ENCODE measurements at regions not wholly inside any gene's neighbourhood (a gene's known extent, or its start where the extent isn't known, plus 50 kb on each side); places are given as distances from the start of the nearest gene placed in this dataset.

GRCh38 chr15:96593735-96594134 lies 263.2 kb downstream of the NR2F2 start:
- no peak for DNase-seq (ENCODE audit: low read depth in 2 of 2)
- H3K4me3 ChIP-seq (replicated peaks in 1 of 2; ENCODE audit: low read depth in 2 of 2, low read length in 2 of 2) = no peak overlapping the region
- TF ChIP-seq, protein P1, sequence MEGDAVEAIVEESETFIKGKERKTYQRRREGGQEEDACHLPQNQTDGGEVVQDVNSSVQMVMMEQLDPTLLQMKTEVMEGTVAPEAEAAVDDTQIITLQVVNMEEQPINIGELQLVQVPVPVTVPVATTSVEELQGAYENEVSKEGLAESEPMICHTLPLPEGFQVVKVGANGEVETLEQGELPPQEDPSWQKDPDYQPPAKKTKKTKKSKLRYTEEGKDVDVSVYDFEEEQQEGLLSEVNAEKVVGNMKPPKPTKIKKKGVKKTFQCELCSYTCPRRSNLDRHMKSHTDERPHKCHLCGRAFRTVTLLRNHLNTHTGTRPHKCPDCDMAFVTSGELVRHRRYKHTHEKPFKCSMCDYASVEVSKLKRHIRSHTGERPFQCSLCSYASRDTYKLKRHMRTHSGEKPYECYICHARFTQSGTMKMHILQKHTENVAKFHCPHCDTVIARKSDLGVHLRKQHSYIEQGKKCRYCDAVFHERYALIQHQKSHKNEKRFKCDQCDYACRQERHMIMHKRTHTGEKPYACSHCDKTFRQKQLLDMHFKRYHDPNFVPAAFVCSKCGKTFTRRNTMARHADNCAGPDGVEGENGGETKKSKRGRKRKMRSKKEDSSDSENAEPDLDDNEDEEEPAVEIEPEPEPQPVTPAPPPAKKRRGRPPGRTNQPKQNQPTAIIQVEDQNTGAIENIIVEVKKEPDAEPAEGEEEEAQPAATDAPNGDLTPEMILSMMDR (IDR thresholded peaks at IDR 0.05; ENCODE audit: low read depth, low read length) = no peak

DNA sequence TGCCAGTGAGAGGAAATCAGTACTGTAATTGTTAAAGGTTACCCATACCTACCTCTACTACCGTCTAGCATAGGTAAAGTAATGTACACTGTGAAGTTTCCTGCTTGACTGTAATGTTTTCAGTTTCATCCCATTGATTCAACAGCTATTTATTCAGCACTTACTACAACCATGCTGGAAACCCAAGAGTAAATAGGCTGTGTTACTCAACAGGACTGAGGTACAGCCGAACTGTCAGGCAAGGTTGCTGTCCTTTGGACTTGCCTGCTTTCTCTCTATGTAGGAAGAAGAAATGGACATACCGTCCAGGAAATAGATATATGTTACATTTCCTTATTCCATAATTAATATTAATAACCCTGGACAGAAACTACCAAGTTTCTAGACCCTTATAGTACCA lies 265.5 kb downstream of the NR2F2 start:
- no peak overlapping the region for H3K4me3 ChIP-seq (replicated peaks in 1 of 2; ENCODE audit: low read depth in 2 of 2, low read length in 2 of 2)
- TF ChIP-seq, protein P1 (IDR thresholded peaks at IDR 0.05; ENCODE audit: low read depth, low read length) = no peak
- DNase-seq (ENCODE audit: low read depth in 2 of 2) = no peak

DNA sequence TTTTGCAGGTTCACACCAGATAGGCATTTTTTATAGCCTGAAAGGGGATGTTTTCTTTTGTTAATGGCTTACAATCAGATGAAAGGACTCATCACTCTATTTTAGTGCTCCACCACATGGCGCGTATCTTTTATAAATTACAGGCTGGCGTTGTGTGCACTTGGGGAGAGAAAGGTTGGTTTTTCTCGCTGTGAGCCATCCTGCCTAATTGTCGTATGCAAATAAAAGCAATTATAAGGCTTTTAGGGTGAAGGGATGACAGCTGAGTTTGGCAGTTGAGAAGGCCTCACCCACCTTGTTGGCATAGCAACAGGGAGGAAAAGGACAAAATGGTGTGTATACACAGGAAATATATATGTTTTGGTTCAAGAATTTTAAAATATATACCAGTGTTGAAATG lies 268.0 kb downstream of the NR2F2 start:
- TF ChIP-seq, protein P1 (IDR thresholded peaks at IDR 0.05; ENCODE audit: low read depth, low read length) = no peak
- DNase-seq (ENCODE audit: low read depth in 2 of 2) = no peak
- H3K4me3 ChIP-seq (replicated peaks in 1 of 2; ENCODE audit: low read depth in 2 of 2, low read length in 2 of 2) = no peak overlapping the region

- TF ChIP-seq, protein P1 (IDR thresholded peaks at IDR 0.05; ENCODE audit: low read depth, low read length) = no peak
- DNase-seq (ENCODE audit: low read depth in 2 of 2) = no peak
- H3K4me3 ChIP-seq (replicated peaks in 1 of 2; ENCODE audit: low read depth in 2 of 2, low read length in 2 of 2) = no peak overlapping the region
These were observed 268.8 kb downstream of the NR2F2 start for GRCh38 chr15:96599268-96599667.

DNA sequence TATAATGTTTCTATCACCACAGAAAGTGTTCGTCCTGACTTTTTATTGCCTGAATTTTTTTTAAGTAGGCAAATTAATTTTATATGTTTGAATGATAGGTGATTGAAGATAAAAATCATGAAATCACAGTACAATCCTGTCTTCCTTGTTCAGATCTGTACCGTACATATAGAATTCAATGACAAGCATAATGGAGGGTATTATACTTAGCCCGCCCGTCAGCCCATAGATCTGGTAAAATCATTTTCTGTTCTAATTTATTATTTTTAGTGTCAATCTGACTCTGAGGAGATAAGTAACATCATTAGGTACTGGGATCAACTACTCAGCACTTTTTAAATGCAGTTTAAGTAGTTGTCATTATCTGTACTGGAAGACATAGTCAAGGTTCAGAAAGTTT lies 269.9 kb downstream of the NR2F2 start:
- DNase-seq (ENCODE audit: low read depth in 2 of 2) = no peak
- H3K4me3 ChIP-seq (replicated peaks in 1 of 2; ENCODE audit: low read depth in 2 of 2, low read length in 2 of 2) = no peak overlapping the region
- TF ChIP-seq, protein P1 (IDR thresholded peaks at IDR 0.05; ENCODE audit: low read depth, low read length) = no peak

DNA sequence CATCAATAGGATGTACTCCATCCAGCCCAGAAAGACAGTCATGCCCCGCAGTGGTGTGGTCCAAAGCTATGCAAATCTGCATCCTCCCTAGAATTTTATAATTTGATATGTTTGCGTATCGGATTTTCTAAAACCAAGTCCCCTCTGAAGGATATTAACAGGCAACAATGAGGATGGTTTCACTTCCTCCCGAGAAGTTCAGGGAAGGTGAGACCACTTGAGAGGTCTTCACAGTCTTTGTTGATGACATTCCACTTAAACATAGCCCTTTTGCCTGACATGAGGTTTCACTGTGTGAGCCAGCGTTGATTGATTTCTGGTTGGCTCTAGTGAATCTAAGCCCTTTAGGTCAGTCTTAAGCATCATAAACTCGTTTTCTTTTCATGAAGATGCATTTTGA lies 276.1 kb downstream of the NR2F2 start:
- no peak for DNase-seq (ENCODE audit: low read depth in 2 of 2)
- H3K4me3 ChIP-seq (replicated peaks in 1 of 2; ENCODE audit: low read depth in 2 of 2, low read length in 2 of 2) = no peak overlapping the region
- TF ChIP-seq, protein P1 (IDR thresholded peaks at IDR 0.05; ENCODE audit: low read depth, low read length) = no peak

DNA sequence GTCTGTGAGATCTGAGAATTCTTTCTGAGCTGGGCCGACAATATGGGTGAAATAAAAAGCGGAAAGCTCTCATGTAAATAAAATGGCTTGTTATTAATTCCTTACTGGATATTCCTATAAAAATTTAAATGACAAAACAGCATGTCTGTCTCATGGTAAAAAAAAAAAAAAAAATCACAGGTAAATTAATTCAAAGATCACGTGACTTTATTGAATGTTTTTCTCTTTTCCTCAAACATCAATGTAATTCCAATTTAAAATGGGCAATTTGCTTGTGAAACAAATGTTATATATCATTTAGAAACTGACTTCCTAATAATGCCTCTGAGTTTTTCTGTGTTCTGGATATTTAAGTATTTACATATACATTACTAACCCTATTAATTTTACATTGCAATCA lies 280.3 kb downstream of the NR2F2 start:
- no peak for DNase-seq (ENCODE audit: low read depth in 2 of 2)
- TF ChIP-seq, protein P1 (IDR thresholded peaks at IDR 0.05; ENCODE audit: low read depth, low read length) = no peak

More for the DNA sequence above, 280.3 kb downstream of the NR2F2 start:
- no peak overlapping the region for H3K4me3 ChIP-seq (replicated peaks in 1 of 2; ENCODE audit: low read depth in 2 of 2, low read length in 2 of 2)

All from cardiac fibroblast (primary cell).